Hepatocyte (in vitro differentiated cells): ENCODE measurements at regions not wholly inside any gene's neighbourhood (a gene's known extent, or its start where the extent isn't known, plus 50 kb on each side); places are given as distances from the start of the nearest gene placed in this dataset.

Experiments
- DNase-seq: peaks from one replicate; pipeline ENCODE4 v3.0.0-alpha.2; 2016; ENCODE audit warnings: low spot score
- H2AFZ ChIP-seq: fragments of 200-600 bp; sonication (generic); 2 replicates; pipeline ENCODE4 v1.6.0; 2016; ENCODE audit warnings: antibody characterized with exemption, mild to moderate bottlenecking
- H3K27ac ChIP-seq: fragments of 200-600 bp; sonication (generic); 2 replicates; pipeline ENCODE4 v1.5.1; 2016; ENCODE audit warnings: mild to moderate bottlenecking
- H3K27me3 ChIP-seq: fragments of 200-600 bp; sonication (generic); 2 replicates; pipeline ENCODE4 v1.6.1; 2016
- H3K36me3 ChIP-seq: fragments of 200-600 bp; sonication (generic); replicated peaks from 2 replicates; pipeline ENCODE4 v1.5.1; 2016; ENCODE audit warnings: low read depth; ENCODE audit not compliant: insufficient read depth
- H3K4me1 ChIP-seq: fragments of 200-600 bp; sonication (generic); 2 replicates; pipeline ENCODE4 v1.5.1; 2016; ENCODE audit warnings: mild to moderate bottlenecking, moderate library complexity; ENCODE audit not compliant: insufficient read depth
- H3K4me2 ChIP-seq: fragments of 200-600 bp; sonication (generic); 2 replicates; pipeline ENCODE4 v1.6.0; 2016
- H3K4me3 ChIP-seq: fragments of 200-600 bp; sonication (generic); 2 replicates; pipeline ENCODE4 v1.5.1; 2016; ENCODE audit warnings: mild to moderate bottlenecking
- H3K79me2 ChIP-seq: fragments of 200-600 bp; sonication (generic); 2 replicates; pipeline ENCODE4 v1.6.0; 2017; ENCODE audit warnings: mild to moderate bottlenecking
- H3K9me2 ChIP-seq: fragments of 200-600 bp; sonication (generic); replicated peaks from 2 replicates; pipeline ENCODE4 v1.6.0; 2017; ENCODE audit warnings: mild to moderate bottlenecking; ENCODE audit not compliant: insufficient read depth
- H3K9me3 ChIP-seq: fragments of 200-600 bp; sonication (generic); 2 replicates; pipeline ENCODE4 v1.5.1; 2016; ENCODE audit warnings: low read depth, mild to moderate bottlenecking
- H4K20me1 ChIP-seq: fragments of 200-600 bp; sonication (generic); 2 replicates; pipeline ENCODE4 v1.6.0; 2016; ENCODE audit warnings: mild to moderate bottlenecking; ENCODE audit not compliant: insufficient read depth, poor library complexity, severe bottlenecking
- CTCF ChIP-seq: fragments of 200-600 bp; sonication (generic); IDR thresholded peaks from 2 replicates; pipeline ENCODE4 v1.5.1; 2016; ENCODE audit warnings: antibody characterized with exemption, mild to moderate bottlenecking; ENCODE audit not compliant: poor library complexity
- EZH2 ChIP-seq: fragments of 200-600 bp; sonication (generic); IDR thresholded peaks from 2 replicates; pipeline ENCODE4 v1.6.1; 2016; ENCODE audit warnings: antibody characterized with exemption, mild to moderate bottlenecking, borderline replicate concordance
- EZH2phosphoT487 ChIP-seq: fragments of 200-600 bp; sonication (generic); IDR thresholded peaks from one replicate; pipeline ENCODE4 v1.6.1; 2018; ENCODE audit warnings: antibody characterized with exemption, mild to moderate bottlenecking, low read depth, moderate library complexity; ENCODE audit not compliant: unreplicated experiment, severe bottlenecking
- WGBS: methylation state at CpG from one replicate; pipeline ENCODE4 v1.1.6; 2016; ENCODE audit warnings: low lambda C conversion rate; ENCODE audit errors: missing lambda C conversion rate; 5-methylcytosine and 5-hydroxymethylcytosine counted together

- no peaks in the 10 kb centered on the region for H3K36me3 ChIP-seq
- no peak overlapping the region for H2AFZ ChIP-seq
- no peak for DNase-seq
- H3K4me1 ChIP-seq = peaks cover 30% of the 10 kb centered on the region
- whole genome bisulfite sequencing = 42% methylated on average over 1 of the region's 1 CpG
- H4K20me1 ChIP-seq = no peaks in the 10 kb centered on the region
- no peak for TF ChIP-seq EZH2phosphoT487
- no peak for TF ChIP-seq CTCF
- no peak for TF ChIP-seq EZH2
- no peak overlapping the region for H3K4me3 ChIP-seq
- H3K79me2 ChIP-seq = no peaks in the 10 kb centered on the region
- H3K4me2 ChIP-seq = no peak overlapping the region
- no peak overlapping the region for H3K27ac ChIP-seq
- H3K9me3 ChIP-seq = no peaks in the 10 kb centered on the region
- no peaks in the 10 kb centered on the region for H3K9me2 ChIP-seq
- no peaks in the 10 kb centered on the region for H3K27me3 ChIP-seq
Observed at GRCh38 chr5:74540622-74541021, 99.9 kb downstream of the ENC1 start.

GRCh38 chr5:74539986-74540385, 100.5 kb downstream of the ENC1 start:
- no peaks in the 10 kb centered on the region for H3K79me2 ChIP-seq
- no peak overlapping the region for H2AFZ ChIP-seq
- WGBS = 55% methylated on average over 7 of the region's 7 CpGs
- H3K9me2 ChIP-seq = no peaks in the 10 kb centered on the region
- H3K27ac ChIP-seq = no peak overlapping the region
- H3K9me3 ChIP-seq = peaks cover 2% of the 10 kb centered on the region
- peaks cover 30% of the 10 kb centered on the region for H3K4me1 ChIP-seq
- H4K20me1 ChIP-seq = no peaks in the 10 kb centered on the region
- TF ChIP-seq EZH2phosphoT487 (no peak), EZH2 (no peak), CTCF (no peak)
- H3K36me3 ChIP-seq = no peaks in the 10 kb centered on the region
- no peak overlapping the region for H3K4me3 ChIP-seq
- H3K4me2 ChIP-seq = no peak overlapping the region
- H3K27me3 ChIP-seq = no peaks in the 10 kb centered on the region
- DNase-seq = no peak

- TF ChIP-seq CTCF (no peak), EZH2phosphoT487 (no peak), EZH2 (no peak)
- Histone ChIP-seq H3K4me3 (no peak overlapping the region), H3K9me2 (no peaks in the 10 kb centered on the region), H4K20me1 (no peaks in the 10 kb centered on the region), H3K9me3 (peaks cover 11% of the 10 kb centered on the region), H3K27me3 (no peaks in the 10 kb centered on the region), H2AFZ (no peak overlapping the region), H3K4me1 (peaks cover 19% of the 10 kb centered on the region), H3K79me2 (no peaks in the 10 kb centered on the region), H3K27ac (peak overlapping the region; percentile 19), H3K4me2 (no peak overlapping the region), H3K36me3 (no peaks in the 10 kb centered on the region)
- WGBS = 51% methylated on average over 3 of the region's 3 CpGs
- DNase-seq = peak; percentile 55
Observed at GRCh38 chr5:74538206-74538661, 102.3 kb downstream of the ENC1 start.

- H2AFZ ChIP-seq = no peak overlapping the region
- no peaks in the 10 kb centered on the region for H3K27me3 ChIP-seq
- WGBS = 75% methylated on average over 1 of the region's 1 CpG
- no peak overlapping the region for H3K27ac ChIP-seq
- no peaks in the 10 kb centered on the region for H3K36me3 ChIP-seq
- H3K4me2 ChIP-seq = no peak overlapping the region
- H3K79me2 ChIP-seq = no peaks in the 10 kb centered on the region
- peaks cover 17% of the 10 kb centered on the region for H3K4me1 ChIP-seq
- DNase-seq = no peak
- H3K9me3 ChIP-seq = peaks cover 19% of the 10 kb centered on the region
- no peaks in the 10 kb centered on the region for H3K9me2 ChIP-seq
- H3K4me3 ChIP-seq = no peak overlapping the region
- H4K20me1 ChIP-seq = no peaks in the 10 kb centered on the region
- no peak for TF ChIP-seq EZH2
- no peak for TF ChIP-seq CTCF
- no peak for TF ChIP-seq EZH2phosphoT487
Observed at GRCh38 chr5:74536658-74537057, 103.9 kb downstream of the ENC1 start.
